Natural killer cell (primary cell): ENCODE measurements at regions not wholly inside any gene's neighbourhood (a gene's known extent, or its start where the extent isn't known, plus 50 kb on each side); places are given as distances from the start of the nearest gene placed in this dataset.

Source experiments
- ATAC-seq, 3 donors: fragments of 150-1000 bp in 2 of 3; fragments of 200-7000 bp in 1 of 3; cut with Tn5 transposase; 1 replicate in 1 of 3; 2 replicates in 2 of 3; pipeline ENCODE4 v1.10.0; 2021; ENCODE audit warnings: mild to moderate bottlenecking in 2 of 3, moderate library complexity in 2 of 3
- DNase-seq, 2 donors: peaks; one replicate each; pipeline versions ENCODE4 v3.0.0 to v3.0.0-alpha.2; 2013 to 2021; ENCODE audit warnings: mixed read lengths in 1 of 2
- H3K27ac ChIP-seq: one replicate; pipeline ENCODE4 v1.5.1; 2013; ENCODE audit warnings: mild to moderate bottlenecking, low read length
- H3K27me3 ChIP-seq: one replicate; pipeline ENCODE4 v1.6.1; 2013; ENCODE audit warnings: low read length; ENCODE audit not compliant: control insufficient read depth, insufficient read depth
- H3K36me3 ChIP-seq: one replicate; pipeline ENCODE4 v1.6.1; 2013; ENCODE audit warnings: low read length; ENCODE audit not compliant: control insufficient read depth, insufficient read depth
- H3K4me1 ChIP-seq: one replicate; pipeline ENCODE4 v1.6.1; 2013; ENCODE audit warnings: low read length; ENCODE audit not compliant: control insufficient read depth, insufficient read depth
- H3K4me3 ChIP-seq: one replicate; pipeline ENCODE4 v1.5.1; 2013; ENCODE audit warnings: low read length
- H3K9me3 ChIP-seq: one replicate; pipeline ENCODE4 v1.6.1; 2013; ENCODE audit warnings: low read length; ENCODE audit not compliant: control insufficient read depth, insufficient read depth
- H3K27ac Mint-ChIP-seq, 2 donors: one replicate each; pipeline ENCODE4 v1.8.0; 2022; ENCODE audit warnings: mild to moderate bottlenecking in 2 of 2, mixed read lengths in 2 of 2, moderate library complexity in 1 of 2
- H3K27me3 Mint-ChIP-seq, 2 donors: one replicate each; pipeline ENCODE4 v1.8.0; 2022; ENCODE audit warnings: low read depth in 2 of 2, mixed read lengths in 2 of 2
- H3K36me3 Mint-ChIP-seq: one replicate; pipeline ENCODE4 v1.8.0; 2022; ENCODE audit warnings: mixed read lengths
- H3K4me1 Mint-ChIP-seq, 2 donors: one replicate each; pipeline ENCODE4 v1.8.0; 2022; ENCODE audit warnings: mixed read lengths in 2 of 2
- H3K4me3 Mint-ChIP-seq: one replicate; pipeline ENCODE4 v1.8.0; 2022; ENCODE audit warnings: mild to moderate bottlenecking, moderate library complexity, mixed read lengths
- H3K9me3 Mint-ChIP-seq, 2 donors: one replicate each; pipeline ENCODE4 v1.8.0; 2022; ENCODE audit warnings: mixed read lengths in 2 of 2
- CTCF ChIP-seq: fragments of 200-600 bp; IDR thresholded peaks from one replicate; pipeline ENCODE4 v1.8.0; 2022; ENCODE audit warnings: antibody characterized with exemption
- WGBS: methylation state at CpG from one replicate; pipeline ENCODE4 v1.1.7; 2013; ENCODE audit warnings: missing lambda C conversion rate; ENCODE audit not compliant: insufficient coverage; 5-methylcytosine and 5-hydroxymethylcytosine counted together
- intact Hi-C: fragments of 100-400 bp; cut with micrococcal nuclease; formaldehyde crosslinking; loops from one replicate; pipeline ENCODE4 v1.14.2; 2022

DNA sequence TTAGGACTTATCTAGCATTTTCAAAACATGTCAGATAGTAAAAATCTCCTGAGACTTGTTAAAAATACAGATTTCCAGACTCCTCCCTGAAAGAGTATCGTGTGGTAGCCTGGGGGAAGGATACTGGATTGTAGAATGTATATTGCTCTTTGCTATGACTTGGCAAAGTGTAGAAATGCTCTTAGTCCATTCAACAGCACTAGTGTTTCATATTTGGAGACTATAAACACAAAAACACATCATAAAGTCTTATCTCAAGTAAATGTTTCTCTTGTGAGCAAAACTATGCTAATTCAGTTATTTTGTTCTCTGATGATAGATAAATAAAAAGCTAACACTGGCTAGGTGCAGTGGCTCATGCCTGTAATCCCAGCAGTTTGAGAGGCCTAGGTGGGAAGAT is 137.5 kb upstream of the PRPS1L1 start:
- no peaks in the 10 kb centered on the region for H3K4me1 Mint-ChIP-seq

GRCh38 chr7:18166002-18166401 is 138.4 kb upstream of the PRPS1L1 start:
- no peaks in the 10 kb centered on the region for H3K36me3 ChIP-seq
- 82% methylated on average over 2 of the region's 3 CpGs for WGBS
- H3K27ac Mint-ChIP-seq, result no peak overlapping the region
- H3K36me3 Mint-ChIP-seq, result no peaks in the 10 kb centered on the region
- no peaks in the 10 kb centered on the region for H3K9me3 Mint-ChIP-seq
- intact Hi-C loops, result no loop called here
- no peaks in the 10 kb centered on the region for H3K9me3 ChIP-seq
- H3K27ac ChIP-seq, result no peak overlapping the region
- DNase-seq, result no peak
- H3K4me1 ChIP-seq, result no peaks in the 10 kb centered on the region
- H3K27me3 ChIP-seq, result no peaks in the 10 kb centered on the region
- H3K4me1 Mint-ChIP-seq, result no peaks in the 10 kb centered on the region
- no peak for TF ChIP-seq CTCF
- no peak for ATAC-seq
- no peaks in the 10 kb centered on the region for H3K27me3 Mint-ChIP-seq
- no peak overlapping the region for H3K4me3 ChIP-seq
- no peak overlapping the region for H3K4me3 Mint-ChIP-seq

More for the DNA sequence above, 137.5 kb upstream of the PRPS1L1 start:
- ATAC-seq, result no peak
- Histone ChIP-seq H3K27ac (no peak overlapping the region), H3K27me3 (no peaks in the 10 kb centered on the region), H3K4me1 (no peaks in the 10 kb centered on the region), H3K4me3 (no peak overlapping the region), H3K36me3 (no peaks in the 10 kb centered on the region), H3K9me3 (no peaks in the 10 kb centered on the region)
- no peaks in the 10 kb centered on the region for H3K27me3 Mint-ChIP-seq
- no peaks in the 10 kb centered on the region for H3K36me3 Mint-ChIP-seq
- intact Hi-C loops, result no loop called here
- WGBS, result no CpG with 5 or more reads among the region's 1 CpG
- H3K27ac Mint-ChIP-seq, result no peak overlapping the region
- no peak for DNase-seq
- TF ChIP-seq CTCF, result no peak
- H3K9me3 Mint-ChIP-seq, result no peaks in the 10 kb centered on the region
- H3K4me3 Mint-ChIP-seq, result no peak overlapping the region

- Histone ChIP-seq H3K27ac (no peak overlapping the region), H3K4me1 (no peaks in the 10 kb centered on the region), H3K9me3 (no peaks in the 10 kb centered on the region), H3K27me3 (no peaks in the 10 kb centered on the region), H3K36me3 (no peaks in the 10 kb centered on the region), H3K4me3 (no peak overlapping the region)
- Mint-ChIP-seq H3K27ac (no peak overlapping the region), H3K36me3 (no peaks in the 10 kb centered on the region), H3K27me3 (no peaks in the 10 kb centered on the region), H3K4me1 (no peaks in the 10 kb centered on the region), H3K4me3 (no peak overlapping the region), H3K9me3 (no peaks in the 10 kb centered on the region)
- no peak for TF ChIP-seq CTCF
- no peak for DNase-seq
- intact Hi-C loops, result no loop called here
- ATAC-seq, result no peak
- WGBS, result no CpG with 5 or more reads among the region's 1 CpG
Observed at GRCh38 chr7:18167815-18168214, 140.2 kb upstream of the PRPS1L1 start.

DNA sequence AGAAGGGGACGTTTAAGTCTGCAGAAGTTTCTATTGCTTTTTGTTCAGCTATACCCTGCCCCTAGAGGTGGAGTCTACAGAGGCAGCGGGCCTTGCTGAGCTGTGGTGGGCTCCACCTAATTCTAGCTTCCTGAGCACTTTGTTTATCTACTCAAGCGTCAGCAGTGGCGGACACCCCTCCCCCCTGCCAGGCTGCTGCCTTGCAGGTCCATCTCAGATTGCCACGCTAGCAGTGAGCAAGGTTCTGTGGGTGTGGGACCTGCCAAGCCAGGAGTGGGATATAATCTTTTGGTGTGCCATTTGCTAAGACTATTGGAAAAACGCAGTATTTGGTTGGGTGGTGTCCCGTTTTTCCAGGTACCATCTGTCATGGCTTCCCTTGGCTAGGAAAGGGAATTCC is 147.3 kb upstream of the PRPS1L1 start:
- H3K9me3 Mint-ChIP-seq, result peaks cover 0 to 2% of the 10 kb centered on the region in 2 donors
- no peaks in the 10 kb centered on the region for H3K36me3 Mint-ChIP-seq
- peaks cover 15% of the 10 kb centered on the region for H3K4me1 ChIP-seq
- no peak overlapping the region for H3K4me3 Mint-ChIP-seq
- no peak overlapping the region for H3K4me3 ChIP-seq
- H3K27ac Mint-ChIP-seq, result no peak overlapping the region
- no peak overlapping the region for H3K27ac ChIP-seq
- H3K36me3 ChIP-seq, result no peaks in the 10 kb centered on the region
- no peaks in the 10 kb centered on the region for H3K27me3 ChIP-seq
- DNase-seq, result peak in 1 of 2 donors; percentile 6
- peak; percentile 48 to 80 (median 51) for ATAC-seq
- TF ChIP-seq CTCF, result no peak
- peaks cover 18 to 28% of the 10 kb centered on the region in 2 donors for H3K4me1 Mint-ChIP-seq
- intact Hi-C loops, result no loop called here
- no peaks in the 10 kb centered on the region for H3K27me3 Mint-ChIP-seq
- WGBS, result 70% methylated on average over 6 of the region's 7 CpGs
- no peaks in the 10 kb centered on the region for H3K9me3 ChIP-seq
